T-helper 1 cell treated with Interleukin-12 subunit alpha and Interleukin-12 subunit beta and Interleukin-4 antibody, amounts not matched to agents 30 μg/mL and 1 μg/mL, for 36 hours (primary cell): ENCODE measurements at regions not wholly inside any gene's neighbourhood (a gene's known extent, or its start where the extent isn't known, plus 50 kb on each side); places are given as distances from the start of the nearest gene placed in this dataset.
"Not testable (repeated sequence)": the region's sequence is repeated elsewhere in the genome, so short reads cannot be mapped to it uniquely, and the experiment has no call there.

Experiments used
- H3K27ac Mint-ChIP-seq: one replicate; pipeline ENCODE4 v1.8.0; 2021; ENCODE audit warnings: mild to moderate bottlenecking, mixed read lengths
- H3K27me3 Mint-ChIP-seq: one replicate; pipeline ENCODE4 v1.8.0; 2021; ENCODE audit warnings: low read depth, mixed read lengths
- H3K36me3 Mint-ChIP-seq: one replicate; pipeline ENCODE4 v1.8.0; 2021; ENCODE audit warnings: low read depth, mixed read lengths
- H3K4me1 Mint-ChIP-seq: one replicate; pipeline ENCODE4 v1.8.0; 2021; ENCODE audit warnings: low read depth, mixed read lengths
- H3K4me3 Mint-ChIP-seq: one replicate; pipeline ENCODE4 v1.8.0; 2021; ENCODE audit warnings: mild to moderate bottlenecking, moderate library complexity, mixed read lengths
- H3K9me3 Mint-ChIP-seq: one replicate; pipeline ENCODE4 v1.8.0; 2021; ENCODE audit warnings: mixed read lengths

GRCh38 chr12:67534681-67535080, 113.9 kb upstream of the DYRK2 start:
- H3K4me3 Mint-ChIP-seq = no peak overlapping the region
- no peak overlapping the region for H3K27ac Mint-ChIP-seq
- peaks cover 1% of the 10 kb centered on the region for H3K4me1 Mint-ChIP-seq
- H3K36me3 Mint-ChIP-seq = no peaks in the 10 kb centered on the region
- H3K27me3 Mint-ChIP-seq = peaks cover 6% of the 10 kb centered on the region
- H3K9me3 Mint-ChIP-seq = no peaks in the 10 kb centered on the region

GRCh38 chr12:67535176-67535575, 113.4 kb upstream of the DYRK2 start:
- Mint-ChIP-seq H3K4me1 (peaks cover 4% of the 10 kb centered on the region), H3K36me3 (no peaks in the 10 kb centered on the region), H3K27me3 (peaks cover 6% of the 10 kb centered on the region), H3K9me3 (no peaks in the 10 kb centered on the region), H3K4me3 (no peak overlapping the region), H3K27ac (no peak overlapping the region)

- H3K4me3 Mint-ChIP-seq = no peak overlapping the region
Measured at GRCh38 chr12:67535971-67536370, 112.6 kb upstream of the DYRK2 start.

GRCh38 chr12:67539329-67539728, 109.2 kb upstream of the DYRK2 start:
- no peaks in the 10 kb centered on the region for H3K9me3 Mint-ChIP-seq
- no peak overlapping the region for H3K27ac Mint-ChIP-seq

More at GRCh38 chr12:67535971-67536370, 112.6 kb upstream of the DYRK2 start:
- peaks cover 4% of the 10 kb centered on the region for H3K4me1 Mint-ChIP-seq
- no peak overlapping the region for H3K27ac Mint-ChIP-seq
- no peaks in the 10 kb centered on the region for H3K36me3 Mint-ChIP-seq
- no peaks in the 10 kb centered on the region for H3K9me3 Mint-ChIP-seq
- H3K27me3 Mint-ChIP-seq = peaks cover 6% of the 10 kb centered on the region

GRCh38 chr12:67539946-67540345, 108.6 kb upstream of the DYRK2 start:
- Mint-ChIP-seq H3K4me1 (peaks cover 14% of the 10 kb centered on the region), H3K27ac (no peak overlapping the region), H3K27me3 (no peaks in the 10 kb centered on the region), H3K9me3 (no peaks in the 10 kb centered on the region), H3K36me3 (no peaks in the 10 kb centered on the region), H3K4me3 (no peak overlapping the region)

More at GRCh38 chr12:67539329-67539728, 109.2 kb upstream of the DYRK2 start:
- no peaks in the 10 kb centered on the region for H3K27me3 Mint-ChIP-seq
- H3K36me3 Mint-ChIP-seq = no peaks in the 10 kb centered on the region
- H3K4me3 Mint-ChIP-seq = no peak overlapping the region
- H3K4me1 Mint-ChIP-seq = peaks cover 14% of the 10 kb centered on the region

- Mint-ChIP-seq H3K4me3 (no peak overlapping the region), H3K27ac (no peak overlapping the region), H3K27me3 (no peaks in the 10 kb centered on the region), H3K4me1 (peaks cover 14% of the 10 kb centered on the region), H3K36me3 (no peaks in the 10 kb centered on the region), H3K9me3 (no peaks in the 10 kb centered on the region)
Measured at GRCh38 chr12:67540920-67541624, 107.5 kb upstream of the DYRK2 start.

GRCh38 chr12:67541625-67541991, 106.9 kb upstream of the DYRK2 start:
- Mint-ChIP-seq H3K27me3 (no peaks in the 10 kb centered on the region), H3K4me1 (peaks cover 14% of the 10 kb centered on the region), H3K9me3 (no peaks in the 10 kb centered on the region), H3K27ac (peak overlapping the region; percentile 5), H3K36me3 (no peaks in the 10 kb centered on the region), H3K4me3 (no peak overlapping the region)

- Mint-ChIP-seq H3K9me3 (no peaks in the 10 kb centered on the region), H3K27me3 (peaks cover 5% of the 10 kb centered on the region), H3K4me3 (no peak overlapping the region), H3K36me3 (no peaks in the 10 kb centered on the region), H3K27ac (no peak overlapping the region), H3K4me1 (peaks cover 13% of the 10 kb centered on the region)
Measured at GRCh38 chr12:67543021-67543770, 105.3 kb upstream of the DYRK2 start.

- Mint-ChIP-seq H3K4me3 (no peak overlapping the region), H3K27me3 (peaks cover 5% of the 10 kb centered on the region), H3K36me3 (no peaks in the 10 kb centered on the region), H3K4me1 (peaks cover 10% of the 10 kb centered on the region), H3K9me3 (no peaks in the 10 kb centered on the region), H3K27ac (no peak overlapping the region)
Measured at GRCh38 chr12:67545298-67545697, 103.2 kb upstream of the DYRK2 start.

- peaks cover 10% of the 10 kb centered on the region for H3K9me3 Mint-ChIP-seq
- H3K27me3 Mint-ChIP-seq = peaks cover 14% of the 10 kb centered on the region
- peaks cover 8% of the 10 kb centered on the region for H3K36me3 Mint-ChIP-seq
- H3K27ac Mint-ChIP-seq = no peak overlapping the region
- H3K4me3 Mint-ChIP-seq = no peak overlapping the region
- H3K4me1 Mint-ChIP-seq = peaks cover 4% of the 10 kb centered on the region
Measured at GRCh38 chr12:67546746-67547145, 101.8 kb upstream of the DYRK2 start.

- peaks cover 12% of the 10 kb centered on the region for H3K4me1 Mint-ChIP-seq
- H3K36me3 Mint-ChIP-seq = peaks cover 19% of the 10 kb centered on the region
- H3K9me3 Mint-ChIP-seq = peaks cover 27% of the 10 kb centered on the region
- peak overlapping the region; percentile 53 for H3K27ac Mint-ChIP-seq
- not testable (repeated sequence) for H3K4me3 Mint-ChIP-seq
- peaks cover 13% of the 10 kb centered on the region for H3K27me3 Mint-ChIP-seq
Measured at GRCh38 chr12:67555075-67555717, 93.3 kb upstream of the DYRK2 start.

- peaks cover 12% of the 10 kb centered on the region for H3K27me3 Mint-ChIP-seq
Measured at GRCh38 chr12:67558775-67559174, 89.8 kb upstream of the DYRK2 start.

GRCh38 chr12:67559751-67560150, 88.8 kb upstream of the DYRK2 start:
- H3K4me3 Mint-ChIP-seq = no peak overlapping the region

More at GRCh38 chr12:67558775-67559174, 89.8 kb upstream of the DYRK2 start:
- Mint-ChIP-seq H3K9me3 (peaks cover 29% of the 10 kb centered on the region), H3K4me1 (peaks cover 14% of the 10 kb centered on the region), H3K4me3 (no peak overlapping the region), H3K36me3 (peaks cover 12% of the 10 kb centered on the region), H3K27ac (no peak overlapping the region)

GRCh38 chr12:67562513-67563287, 85.8 kb upstream of the DYRK2 start:
- Mint-ChIP-seq H3K9me3 (peaks cover 45% of the 10 kb centered on the region), H3K27me3 (peaks cover 14% of the 10 kb centered on the region), H3K36me3 (peaks cover 11% of the 10 kb centered on the region), H3K4me1 (peaks cover 1% of the 10 kb centered on the region), H3K4me3 (no peak overlapping the region), H3K27ac (no peak overlapping the region)

More at GRCh38 chr12:67559751-67560150, 88.8 kb upstream of the DYRK2 start:
- Mint-ChIP-seq H3K9me3 (peaks cover 33% of the 10 kb centered on the region), H3K27ac (no peak overlapping the region), H3K4me1 (peaks cover 13% of the 10 kb centered on the region), H3K27me3 (peaks cover 12% of the 10 kb centered on the region), H3K36me3 (peaks cover 11% of the 10 kb centered on the region)
